IMR-90 (cell line): ENCODE measurements at regions not wholly inside any gene's neighbourhood (a gene's known extent, or its start where the extent isn't known, plus 50 kb on each side); places are given as distances from the start of the nearest gene placed in this dataset.

Experiments used
- BHLHE40 ChIP-seq: fragments of 150-350 bp; IDR thresholded peaks from 2 replicates; pipeline ENCODE4 v1.6.1; 2016; ENCODE audit warnings: mild to moderate bottlenecking, low read depth, low read length
- CEBPB ChIP-seq: IDR thresholded peaks from 2 replicates; pipeline ENCODE4 v1.6.1; 2012; ENCODE audit warnings: low read depth, low read length, improper control_type of control experiment
- CHD1 ChIP-seq: IDR thresholded peaks from 2 replicates; pipeline ENCODE4 v1.6.1; 2012; ENCODE audit warnings: low read depth, low read length, improper control_type of control experiment
- FOS ChIP-seq: fragments of 150-350 bp; IDR thresholded peaks from 2 replicates; pipeline ENCODE4 v1.6.1; 2016; ENCODE audit warnings: low read depth, low read length
- MAFK ChIP-seq: IDR thresholded peaks from 2 replicates; pipeline ENCODE4 v1.6.1; 2012; ENCODE audit warnings: low read depth, low read length, improper control_type of control experiment
- MXI1 ChIP-seq: IDR thresholded peaks from 2 replicates; pipeline ENCODE4 v1.6.1; 2012; ENCODE audit warnings: low read depth, mild to moderate bottlenecking, low read length, moderate library complexity, borderline replicate concordance
- POLR2A ChIP-seq: IDR thresholded peaks from 2 replicates; pipeline ENCODE4 v1.6.1; 2012; ENCODE audit warnings: mild to moderate bottlenecking, low read depth, low read length
- RAD21 ChIP-seq: IDR thresholded peaks from 2 replicates; pipeline ENCODE4 v1.6.1; 2012; ENCODE audit warnings: low read length, improper control_type of control experiment
- RCOR1 ChIP-seq: IDR thresholded peaks from 2 replicates; pipeline ENCODE4 v1.6.1; 2012; ENCODE audit warnings: mild to moderate bottlenecking, low read length, improper control_type of control experiment; ENCODE audit not compliant: insufficient replicate concordance
- RFX5 ChIP-seq: IDR thresholded peaks from 2 replicates; pipeline ENCODE4 v1.8.0; 2012; ENCODE audit warnings: low read depth, mild to moderate bottlenecking, low read length, moderate library complexity
- TF ChIP-seq, protein P1 (sequence below): conservative IDR thresholded peaks from 2 replicates; pipeline ENCODE4 v1.5.1; 2012; ENCODE audit warnings: mild to moderate bottlenecking, low read depth, low read length, improper control_type of control experiment
- TF ChIP-seq, protein P2 (sequence below): fragments of 150-350 bp; IDR thresholded peaks from 2 replicates; pipeline ENCODE4 v1.6.1; 2016; ENCODE audit warnings: low read depth, mild to moderate bottlenecking, low read length, moderate library complexity, borderline replicate concordance
- TF ChIP-seq, protein P3 (sequence below): fragments of 150-350 bp; IDR thresholded peaks from 2 replicates; pipeline ENCODE4 v1.6.1; 2017; ENCODE audit warnings: mild to moderate bottlenecking, antibody characterized with exemption, low read length, low read depth

DNA sequence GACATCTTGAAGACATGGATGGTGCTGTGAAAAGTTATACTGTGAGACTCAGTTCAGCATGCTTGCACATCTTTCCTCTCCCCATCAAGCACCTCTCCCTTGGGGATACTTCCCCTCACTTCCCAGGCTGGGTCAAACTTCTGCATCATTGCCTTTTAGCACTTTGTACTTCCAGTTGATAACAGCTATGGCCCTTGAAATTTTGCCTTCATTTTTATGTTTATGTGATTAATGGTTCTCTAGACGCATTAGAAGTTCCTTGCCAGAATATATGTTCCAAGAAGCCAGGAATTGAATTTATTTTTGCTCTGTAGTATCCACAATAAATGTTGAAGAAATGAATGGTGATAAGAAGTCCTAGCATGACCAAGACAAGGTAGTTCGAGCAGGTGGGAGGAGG is 120.9 kb upstream of the ST6GAL2 start:
- TF ChIP-seq, protein P1, sequence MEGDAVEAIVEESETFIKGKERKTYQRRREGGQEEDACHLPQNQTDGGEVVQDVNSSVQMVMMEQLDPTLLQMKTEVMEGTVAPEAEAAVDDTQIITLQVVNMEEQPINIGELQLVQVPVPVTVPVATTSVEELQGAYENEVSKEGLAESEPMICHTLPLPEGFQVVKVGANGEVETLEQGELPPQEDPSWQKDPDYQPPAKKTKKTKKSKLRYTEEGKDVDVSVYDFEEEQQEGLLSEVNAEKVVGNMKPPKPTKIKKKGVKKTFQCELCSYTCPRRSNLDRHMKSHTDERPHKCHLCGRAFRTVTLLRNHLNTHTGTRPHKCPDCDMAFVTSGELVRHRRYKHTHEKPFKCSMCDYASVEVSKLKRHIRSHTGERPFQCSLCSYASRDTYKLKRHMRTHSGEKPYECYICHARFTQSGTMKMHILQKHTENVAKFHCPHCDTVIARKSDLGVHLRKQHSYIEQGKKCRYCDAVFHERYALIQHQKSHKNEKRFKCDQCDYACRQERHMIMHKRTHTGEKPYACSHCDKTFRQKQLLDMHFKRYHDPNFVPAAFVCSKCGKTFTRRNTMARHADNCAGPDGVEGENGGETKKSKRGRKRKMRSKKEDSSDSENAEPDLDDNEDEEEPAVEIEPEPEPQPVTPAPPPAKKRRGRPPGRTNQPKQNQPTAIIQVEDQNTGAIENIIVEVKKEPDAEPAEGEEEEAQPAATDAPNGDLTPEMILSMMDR = no peak
- TF ChIP-seq RAD21 = no peak
- no peak for TF ChIP-seq POLR2A
- TF ChIP-seq MXI1 = no peak
- TF ChIP-seq BHLHE40 = no peak
- no peak for TF ChIP-seq RFX5
- TF ChIP-seq, protein P2, sequence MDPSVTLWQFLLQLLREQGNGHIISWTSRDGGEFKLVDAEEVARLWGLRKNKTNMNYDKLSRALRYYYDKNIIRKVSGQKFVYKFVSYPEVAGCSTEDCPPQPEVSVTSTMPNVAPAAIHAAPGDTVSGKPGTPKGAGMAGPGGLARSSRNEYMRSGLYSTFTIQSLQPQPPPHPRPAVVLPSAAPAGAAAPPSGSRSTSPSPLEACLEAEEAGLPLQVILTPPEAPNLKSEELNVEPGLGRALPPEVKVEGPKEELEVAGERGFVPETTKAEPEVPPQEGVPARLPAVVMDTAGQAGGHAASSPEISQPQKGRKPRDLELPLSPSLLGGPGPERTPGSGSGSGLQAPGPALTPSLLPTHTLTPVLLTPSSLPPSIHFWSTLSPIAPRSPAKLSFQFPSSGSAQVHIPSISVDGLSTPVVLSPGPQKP = no peak
- no peak for TF ChIP-seq CEBPB
- no peak for TF ChIP-seq MAFK
- TF ChIP-seq FOS = no peak
- TF ChIP-seq, protein P3, sequence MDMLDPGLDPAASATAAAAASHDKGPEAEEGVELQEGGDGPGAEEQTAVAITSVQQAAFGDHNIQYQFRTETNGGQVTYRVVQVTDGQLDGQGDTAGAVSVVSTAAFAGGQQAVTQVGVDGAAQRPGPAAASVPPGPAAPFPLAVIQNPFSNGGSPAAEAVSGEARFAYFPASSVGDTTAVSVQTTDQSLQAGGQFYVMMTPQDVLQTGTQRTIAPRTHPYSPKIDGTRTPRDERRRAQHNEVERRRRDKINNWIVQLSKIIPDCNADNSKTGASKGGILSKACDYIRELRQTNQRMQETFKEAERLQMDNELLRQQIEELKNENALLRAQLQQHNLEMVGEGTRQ = no peak
- no peak for TF ChIP-seq CHD1
- no peak for TF ChIP-seq RCOR1
